GM23248 (cell line): ENCODE measurements at regions not wholly inside any gene's neighbourhood (a gene's known extent, or its start where the extent isn't known, plus 50 kb on each side); places are given as distances from the start of the nearest gene placed in this dataset.
"Not testable (repeated sequence)": the region's sequence is repeated elsewhere in the genome, so short reads cannot be mapped to it uniquely, and the experiment has no call there.

Experiments used
- DNase-seq: peaks from one replicate; pipeline ENCODE4 v3.0.0-alpha.2; 2015
- H2AFZ ChIP-seq: fragments of 200-600 bp; sonication (generic); 2 replicates; pipeline ENCODE4 v1.6.1; 2016; ENCODE audit warnings: antibody characterized with exemption
- H3F3A ChIP-seq: fragments of 200-600 bp; sonication (generic); 2 replicates; pipeline ENCODE4 v1.6.1; 2016; ENCODE audit warnings: mild to moderate bottlenecking, antibody characterized with exemption, mixed run types; ENCODE audit not compliant: insufficient read depth
- H3K27ac ChIP-seq: fragments of 200-600 bp; sonication (generic); 2 replicates; pipeline ENCODE4 v1.5.1; 2016; ENCODE audit warnings: mild to moderate bottlenecking
- H3K27me3 ChIP-seq: fragments of 200-600 bp; sonication (generic); replicated peaks from 2 replicates; pipeline ENCODE4 v1.6.1; 2016; ENCODE audit warnings: mild to moderate bottlenecking; ENCODE audit not compliant: insufficient read depth
- H3K36me3 ChIP-seq: fragments of 200-600 bp; sonication (generic); 2 replicates; pipeline ENCODE4 v1.6.1; 2016; ENCODE audit warnings: low read depth, mild to moderate bottlenecking
- H3K4me1 ChIP-seq: fragments of 200-600 bp; sonication (generic); 2 replicates; pipeline ENCODE4 v1.6.1; 2016; ENCODE audit warnings: mild to moderate bottlenecking; ENCODE audit not compliant: insufficient read depth
- H3K4me2 ChIP-seq: fragments of 200-600 bp; sonication (generic); one replicate; pipeline ENCODE4 v1.6.1; 2016; ENCODE audit warnings: mild to moderate bottlenecking; ENCODE audit not compliant: unreplicated experiment
- H3K4me3 ChIP-seq: fragments of 200-600 bp; sonication (generic); 2 replicates; pipeline ENCODE4 v1.5.1; 2016; ENCODE audit warnings: mild to moderate bottlenecking
- H3K79me2 ChIP-seq: fragments of 200-600 bp; sonication (generic); 2 replicates; pipeline ENCODE4 v1.6.1; 2016; ENCODE audit warnings: mild to moderate bottlenecking; ENCODE audit not compliant: insufficient read depth
- H3K9ac ChIP-seq: fragments of 200-600 bp; sonication (generic); 2 replicates; pipeline ENCODE4 v1.6.1; 2016; ENCODE audit warnings: mild to moderate bottlenecking
- H3K9me2 ChIP-seq: fragments of 200-600 bp; sonication (generic); 2 replicates; pipeline ENCODE4 v1.6.1; 2016; ENCODE audit warnings: mixed run types, mild to moderate bottlenecking, moderate library complexity; ENCODE audit not compliant: insufficient read depth
- H3K9me3 ChIP-seq: fragments of 200-600 bp; sonication (generic); one replicate; pipeline ENCODE4 v1.6.1; 2017; ENCODE audit warnings: low read depth
- H4K20me1 ChIP-seq: fragments of 200-600 bp; sonication (generic); 2 replicates; pipeline ENCODE4 v1.6.0; 2016; ENCODE audit not compliant: insufficient read depth
- EZH2 ChIP-seq: fragments of 200-600 bp; sonication (generic); IDR thresholded peaks from 2 replicates; pipeline ENCODE4 v1.6.1; 2018; ENCODE audit warnings: antibody characterized with exemption, mild to moderate bottlenecking; ENCODE audit not compliant: insufficient read depth, poor library complexity, severe bottlenecking
- EZH2phosphoT487 ChIP-seq: fragments of 200-600 bp; sonication (generic); IDR thresholded peaks from 2 replicates; pipeline ENCODE4 v1.6.1; 2018; ENCODE audit warnings: antibody characterized with exemption, moderate library complexity, mild to moderate bottlenecking, low read depth; ENCODE audit not compliant: insufficient read depth
- WGBS, 2 experiments: methylation state at CpG; one replicate each; pipeline ENCODE4 v1.1.6; 2015 to 2017; ENCODE audit warnings: low lambda C conversion rate in 2 of 2, low coverage in 1 of 2; ENCODE audit errors: missing lambda C conversion rate in 2 of 2; 5-methylcytosine and 5-hydroxymethylcytosine counted together
- in situ Hi-C: fragments of 300-500 bp; cut with MboI; formaldehyde crosslinking; loops from 2 replicates; pipeline ENCODE4 v1.15.0; 2020

DNA sequence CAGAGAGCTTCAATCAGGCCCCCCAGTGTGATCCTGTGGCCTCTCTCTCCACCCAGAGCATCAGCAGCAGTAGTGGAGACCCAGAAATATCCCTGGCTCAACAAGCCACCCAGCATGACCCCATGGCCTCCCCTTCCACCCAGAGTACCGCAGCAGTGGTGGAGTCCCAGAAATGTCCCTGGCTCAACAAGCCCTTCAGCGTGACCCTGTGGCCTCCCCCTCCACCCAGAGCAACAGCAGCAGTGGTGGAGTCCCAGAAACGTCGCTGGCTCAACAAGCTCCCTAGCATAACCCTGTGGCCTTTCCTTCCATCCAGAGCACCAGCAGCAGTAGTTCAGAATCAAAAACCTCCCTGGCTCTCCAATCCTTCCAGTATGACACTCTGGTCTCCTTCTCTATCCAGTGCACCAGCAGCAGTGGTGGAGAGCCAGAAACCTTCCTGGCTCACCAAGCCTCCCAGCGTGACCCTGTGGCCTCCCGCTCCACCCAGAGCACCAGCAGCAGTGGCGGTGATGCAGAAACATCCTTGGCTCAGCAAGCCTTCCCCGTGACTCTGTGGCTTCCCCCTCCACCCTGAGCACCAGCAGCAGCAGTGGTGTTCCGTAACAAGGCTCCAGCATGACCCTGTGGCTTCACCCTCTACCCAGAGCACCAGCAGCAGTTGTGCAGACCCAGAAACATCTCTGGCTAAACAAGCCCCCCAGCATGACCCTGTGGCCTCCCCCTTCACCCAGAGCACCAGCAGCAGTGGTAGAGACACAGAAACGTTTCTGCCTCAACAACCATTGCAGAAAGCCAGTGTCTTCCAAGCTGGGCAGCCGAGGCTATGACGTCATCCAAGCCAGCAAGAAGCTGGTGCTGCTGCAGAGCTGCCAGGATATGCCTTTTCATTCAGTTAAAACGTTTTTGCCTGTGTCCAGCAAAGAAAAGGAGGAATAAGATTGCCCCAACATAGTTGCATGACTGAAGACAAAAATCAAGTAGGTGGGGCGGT is 61.3 kb upstream of the TAMM41 start:
- Histone ChIP-seq H3K36me3 (no peaks in the 10 kb centered on the region), H3K4me2 (no peak overlapping the region), H3K9ac (no peak overlapping the region), H3K27ac (no peak overlapping the region), H4K20me1 (no peaks in the 10 kb centered on the region), H3F3A (no peaks in the 10 kb centered on the region), H3K79me2 (no peaks in the 10 kb centered on the region), H2AFZ (no peak overlapping the region), H3K4me1 (no peaks in the 10 kb centered on the region), H3K4me3 (no peak overlapping the region), H3K9me3 (no peaks in the 10 kb centered on the region), H3K27me3 (no peaks in the 10 kb centered on the region), H3K9me2 (no peaks in the 10 kb centered on the region)
- DNase-seq = peak; percentile 55
- 14 to 15% methylated on average over 14 of the region's 14 CpGs for WGBS, 2 experiments
- no peak for TF ChIP-seq EZH2phosphoT487
- no peak for TF ChIP-seq EZH2
- in situ Hi-C loops = no loop called here

GRCh38 chr3:11908981-11909698 is 62.5 kb upstream of the TAMM41 start:
- Histone ChIP-seq H3F3A (no peaks in the 10 kb centered on the region), H3K9me2 (no peaks in the 10 kb centered on the region), H3K4me2 (no peak overlapping the region), H3K27ac (no peak overlapping the region), H3K4me3 (no peak overlapping the region), H3K36me3 (no peaks in the 10 kb centered on the region), H3K9ac (no peak overlapping the region), H3K27me3 (no peaks in the 10 kb centered on the region), H3K79me2 (no peaks in the 10 kb centered on the region), H3K4me1 (no peaks in the 10 kb centered on the region), H3K9me3 (no peaks in the 10 kb centered on the region), H4K20me1 (no peaks in the 10 kb centered on the region), H2AFZ (no peak overlapping the region)
- DNase-seq = no peak
- TF ChIP-seq EZH2phosphoT487 (no peak), EZH2 (no peak)
- in situ Hi-C loops = no loop called here
- WGBS, 2 experiments = 46% methylated on average over 22 of the region's 22 CpGs

GRCh38 chr3:11909726-11910125 is 63.0 kb upstream of the TAMM41 start:
- no peak for DNase-seq
- no peaks in the 10 kb centered on the region for H3K79me2 ChIP-seq
- no peaks in the 10 kb centered on the region for H3K9me2 ChIP-seq
- no peaks in the 10 kb centered on the region for H3F3A ChIP-seq
- H3K9me3 ChIP-seq = no peaks in the 10 kb centered on the region
- no peaks in the 10 kb centered on the region for H3K27me3 ChIP-seq
- no peak overlapping the region for H3K27ac ChIP-seq
- 56 to 67% methylated on average over 4 of the region's 4 CpGs for WGBS, 2 experiments
- H3K9ac ChIP-seq = no peak overlapping the region
- TF ChIP-seq EZH2phosphoT487 (no peak), EZH2 (no peak)
- no peaks in the 10 kb centered on the region for H4K20me1 ChIP-seq
- H2AFZ ChIP-seq = no peak overlapping the region
- no peak overlapping the region for H3K4me3 ChIP-seq
- no peak overlapping the region for H3K4me2 ChIP-seq
- no peaks in the 10 kb centered on the region for H3K36me3 ChIP-seq
- H3K4me1 ChIP-seq = no peaks in the 10 kb centered on the region
- in situ Hi-C loops = loop anchor here (5.0 kb wide), 1 partner anchor 963 kb away; no protein-coding TSS in a partner anchor

GRCh38 chr3:11910216-11910930 is 63.7 kb upstream of the TAMM41 start:
- not testable (repeated sequence) for DNase-seq
- 32 to 47% methylated on average over 5 of the region's 5 CpGs for WGBS, 2 experiments
- in situ Hi-C loops = loop anchor here (5.0 kb wide), 1 partner anchor 962 kb away; no protein-coding TSS in a partner anchor

More at GRCh38 chr3:11910216-11910930, 63.7 kb upstream of the TAMM41 start:
- H3K27me3 ChIP-seq, H3K9ac ChIP-seq, H3K4me3 ChIP-seq, H3K36me3 ChIP-seq, H3F3A ChIP-seq, H3K9me3 ChIP-seq, H4K20me1 ChIP-seq, H3K27ac ChIP-seq, H3K79me2 ChIP-seq, H3K4me2 ChIP-seq, H2AFZ ChIP-seq, H3K4me1 ChIP-seq, H3K9me2 ChIP-seq: not testable (repeated sequence)
